ENCODE measurements at regions not wholly inside any gene's neighbourhood (a gene's known extent, or its start where the extent isn't known, plus 50 kb on each side); places are given as distances from the start of the nearest gene placed in this dataset.

GRCh38 chr2:123363826-123364225 is 661.3 kb upstream of the CNTNAP5 start:
- TF ChIP-seq CTCF (IDR thresholded peaks at IDR 0.05) (no peak), POLR2AphosphoS5 (IDR thresholded peaks at IDR 0.05; ENCODE audit: low read depth, low read length) (no peak)

All from Panc1 (cell line).